ENCODE measurements at regions not wholly inside any gene's neighbourhood (a gene's known extent, or its start where the extent isn't known, plus 50 kb on each side); places are given as distances from the start of the nearest gene placed in this dataset.

- TF ChIP-seq CEBPB (IDR thresholded peaks at IDR 0.05; ENCODE audit: low read depth, low read length) (no peak), TEAD4 (IDR thresholded peaks at IDR 0.05; ENCODE audit: low read depth, low read length) (no peak), RAD21 (IDR thresholded peaks at IDR 0.05 in 1 of 2, conservative IDR thresholded peaks at IDR 0.05 in 1 of 2; ENCODE audit: low read depth in 2 of 2, low read length in 2 of 2) (no peak), EP300 (IDR thresholded peaks at IDR 0.05; ENCODE audit: borderline replicate concordance in 1 of 2, low read depth in 2 of 2, low read length in 2 of 2) (no peak), CTCF (IDR thresholded peaks at IDR 0.05; ENCODE audit: control extremely low read depth in 1 of 3, insufficient read depth in 1 of 3, low read depth in 1 of 3, low read length in 3 of 3) (no peak)
Measured at GRCh38 chr4:56244681-56245080, 142.6 kb downstream of the AASDH start.
